AG10803 (cell line): ENCODE measurements at regions not wholly inside any gene's neighbourhood (a gene's known extent, or its start where the extent isn't known, plus 50 kb on each side); places are given as distances from the start of the nearest gene placed in this dataset.
"Not testable (repeated sequence)": the region's sequence is repeated elsewhere in the genome, so short reads cannot be mapped to it uniquely, and the experiment has no call there.

ENCODE experiments used
- DNase-seq: peaks from one replicate; pipeline ENCODE4 v3.0.0; 2010; ENCODE audit warnings: low read depth
- H3K4me3 ChIP-seq: 2 replicates; pipeline ENCODE4 v1.5.1; 2011; ENCODE audit warnings: mild to moderate bottlenecking, low read length, control low read depth
- CTCF ChIP-seq: conservative IDR thresholded peaks from 2 replicates; pipeline ENCODE4 v1.5.1; 2011; ENCODE audit warnings: mild to moderate bottlenecking, low read length, control low read depth, inconsistent platforms

DNA sequence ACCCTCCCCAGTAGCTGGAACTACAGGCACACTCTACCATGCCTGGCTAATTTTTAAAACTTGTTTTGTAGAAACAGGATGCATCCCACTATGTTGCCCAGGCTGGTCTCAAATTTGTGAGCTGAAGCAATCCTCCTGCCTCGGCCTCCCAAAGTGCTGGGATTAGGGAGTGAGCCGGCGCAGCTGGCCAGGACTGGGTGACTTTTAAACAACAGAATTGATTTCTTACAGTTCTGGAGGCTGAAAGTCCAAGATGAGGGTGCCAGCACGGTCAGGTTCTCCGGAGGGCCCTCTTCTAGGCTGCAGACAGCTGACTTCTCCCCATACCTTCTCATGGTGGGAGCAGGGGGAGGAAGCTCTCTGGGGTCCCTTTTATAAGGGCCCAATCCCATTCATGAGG is 75.2 kb upstream of the CHST15 start:
- H3K4me3 ChIP-seq: no peak overlapping the region
- no peak for TF ChIP-seq CTCF
- no peak for DNase-seq

DNA sequence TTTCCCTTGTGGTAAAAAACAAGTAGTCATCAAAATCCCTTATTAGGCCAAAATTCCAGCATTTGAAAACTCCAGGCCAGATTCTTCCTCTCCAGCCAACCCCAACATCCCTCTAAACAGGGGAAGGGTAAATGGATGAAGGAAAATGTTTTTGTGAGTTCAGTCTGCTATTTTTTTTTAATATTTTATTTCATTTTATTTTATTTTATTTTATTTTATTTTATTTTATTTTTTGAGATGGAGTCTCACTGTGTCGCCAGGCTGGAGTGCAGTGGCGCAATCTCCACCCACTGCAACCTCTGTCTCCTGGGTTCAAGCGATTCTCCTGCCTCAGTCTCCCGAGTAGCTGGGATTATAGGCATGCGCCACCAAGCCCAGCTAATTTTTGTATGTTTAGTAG is 74.5 kb upstream of the CHST15 start:
- not testable (repeated sequence) for DNase-seq, H3K4me3 ChIP-seq

GRCh38 chr10:124166431-124167125 is 73.2 kb upstream of the CHST15 start:
- DNase-seq: no peak
- TF ChIP-seq CTCF: no peak
- H3K4me3 ChIP-seq: no peak overlapping the region

DNA sequence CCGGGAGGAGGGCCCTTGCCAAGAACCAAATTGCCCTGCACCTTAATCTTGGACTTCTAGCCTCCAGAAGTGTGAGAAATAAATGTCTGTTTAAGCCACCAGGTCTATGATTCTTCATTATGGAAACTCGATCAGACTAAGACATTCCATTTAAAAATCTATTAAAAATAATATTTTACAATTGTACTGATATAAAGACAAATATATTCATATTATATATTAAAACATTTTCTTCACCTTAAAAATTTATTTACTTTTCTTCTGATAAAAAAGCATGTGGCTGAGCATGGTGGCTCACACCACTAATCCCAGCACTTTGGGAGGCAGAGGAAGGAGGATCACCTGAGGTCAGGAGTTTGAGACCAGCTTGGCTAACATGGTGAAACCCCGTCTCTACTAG is 72.4 kb upstream of the CHST15 start:
- DNase-seq: no peak
- no peak for TF ChIP-seq CTCF
- H3K4me3 ChIP-seq: no peak overlapping the region

- no peak for TF ChIP-seq CTCF
- no peak for DNase-seq
- no peak overlapping the region for H3K4me3 ChIP-seq
Observed at GRCh38 chr10:124165311-124165710, 71.9 kb upstream of the CHST15 start.

GRCh38 chr10:124164264-124164663 is 70.9 kb upstream of the CHST15 start:
- no peak overlapping the region for H3K4me3 ChIP-seq
- DNase-seq: no peak
- no peak for TF ChIP-seq CTCF

GRCh38 chr10:124162774-124163354 is 69.5 kb upstream of the CHST15 start:
- no peak for TF ChIP-seq CTCF
- no peak for DNase-seq
- H3K4me3 ChIP-seq: no peak overlapping the region
